Neuronal stem cell (in vitro differentiated cells): ENCODE measurements at regions not wholly inside any gene's neighbourhood (a gene's known extent, or its start where the extent isn't known, plus 50 kb on each side); places are given as distances from the start of the nearest gene placed in this dataset.
"Not testable (repeated sequence)": the region's sequence is repeated elsewhere in the genome, so short reads cannot be mapped to it uniquely, and the experiment has no call there.

Experiments used
- DNase-seq: peaks from one replicate; pipeline ENCODE4 v3.0.0-alpha.2; 2013; ENCODE audit warnings: low spot score
- H2AFZ ChIP-seq: one replicate; pipeline ENCODE4 v1.6.1; 2013; ENCODE audit warnings: mild to moderate bottlenecking, low read length, inconsistent platforms
- H2AK5ac ChIP-seq: 2 replicates; pipeline ENCODE4 v1.6.1; 2013; ENCODE audit warnings: low read depth, mild to moderate bottlenecking, inconsistent platforms, low read length, moderate library complexity, mixed read lengths
- H2BK120ac ChIP-seq: 2 replicates; pipeline ENCODE4 v1.6.1; 2013; ENCODE audit warnings: low read depth, mild to moderate bottlenecking, inconsistent platforms, low read length, moderate library complexity, mixed read lengths
- H2BK12ac ChIP-seq: one replicate; pipeline ENCODE4 v1.6.1; 2013; ENCODE audit warnings: low read length, inconsistent platforms
- H2BK15ac ChIP-seq: 2 replicates; pipeline ENCODE4 v1.6.1; 2013; ENCODE audit warnings: mild to moderate bottlenecking, low read length, inconsistent platforms, mixed read lengths
- H2BK5ac ChIP-seq: one replicate; pipeline ENCODE4 v1.6.1; 2013; ENCODE audit warnings: inconsistent platforms, mild to moderate bottlenecking, low read length, moderate library complexity
- H3K14ac ChIP-seq: one replicate; pipeline ENCODE4 v1.6.1; 2013; ENCODE audit warnings: low read length, inconsistent platforms
- H3K18ac ChIP-seq: 2 replicates; pipeline ENCODE4 v1.6.1; 2013; ENCODE audit warnings: low read length, inconsistent platforms
- H3K23ac ChIP-seq: 2 replicates; pipeline ENCODE4 v1.6.1; 2013; ENCODE audit warnings: low read depth, mild to moderate bottlenecking, mixed read lengths, low read length, inconsistent platforms; ENCODE audit not compliant: poor library complexity
- H3K27ac ChIP-seq: replicated peaks from 3 replicates; pipeline ENCODE4 v1.5.1; 2013; ENCODE audit warnings: low read length, inconsistent platforms
- H3K27me3 ChIP-seq, 3 experiments: 2 replicates each; pipeline ENCODE4 v1.6.1; 2013; ENCODE audit warnings: low read length in 3 of 3, mild to moderate bottlenecking in 2 of 3, inconsistent platforms in 1 of 3, low read depth in 1 of 3, mixed read lengths in 1 of 3, moderate library complexity in 1 of 3; ENCODE audit not compliant: control insufficient read depth in 3 of 3, insufficient read depth in 3 of 3
- H3K36me3 ChIP-seq, 2 donors: replicated peaks in 1 of 2; 2 replicates each; pipeline ENCODE4 v1.6.1; 2013; ENCODE audit warnings: low read length in 2 of 2; ENCODE audit not compliant: control insufficient read depth in 2 of 2, insufficient read depth in 2 of 2
- H3K4ac ChIP-seq: 2 replicates; pipeline ENCODE4 v1.6.1; 2013; ENCODE audit warnings: inconsistent platforms, mild to moderate bottlenecking, low read length, moderate library complexity
- H3K4me1 ChIP-seq, 2 donors: 1 replicate in 1 of 2; 2 replicates in 1 of 2; pipeline ENCODE4 v1.6.1; 2013; ENCODE audit warnings: low read length in 2 of 2, low read depth in 1 of 2; ENCODE audit not compliant: control insufficient read depth in 2 of 2, insufficient read depth in 1 of 2
- H3K4me2 ChIP-seq: one replicate; pipeline ENCODE4 v1.6.1; 2013; ENCODE audit warnings: mild to moderate bottlenecking, low read length, inconsistent platforms; ENCODE audit not compliant: insufficient read depth, poor library complexity, severe bottlenecking
- H3K4me3 ChIP-seq, 2 donors: 2 replicates each; pipeline ENCODE4 v1.5.1; 2013; ENCODE audit warnings: low read length in 2 of 2, mild to moderate bottlenecking in 2 of 2, inconsistent platforms in 1 of 2, moderate library complexity in 1 of 2
- H3K79me1 ChIP-seq: one replicate; pipeline ENCODE4 v1.6.1; 2013; ENCODE audit warnings: low read depth, mild to moderate bottlenecking, inconsistent platforms, low read length, moderate library complexity
- H3K9ac ChIP-seq: one replicate; pipeline ENCODE4 v1.6.1; 2013; ENCODE audit warnings: mild to moderate bottlenecking, low read depth, low read length, inconsistent platforms; ENCODE audit not compliant: poor library complexity
- H3K9me3 ChIP-seq, 2 donors: replicated peaks in 1 of 2; 2 replicates each; pipeline versions ENCODE3 to v1.6.1; 2013; ENCODE audit warnings: low read length in 2 of 2, mild to moderate bottlenecking in 2 of 2, inconsistent platforms in 1 of 2, low read depth in 1 of 2, mixed read lengths in 1 of 2, moderate library complexity in 1 of 2; ENCODE audit not compliant: control insufficient read depth in 2 of 2, insufficient read depth in 1 of 2
- H4K8ac ChIP-seq: one replicate; pipeline ENCODE4 v1.6.1; 2013; ENCODE audit warnings: low read depth, mild to moderate bottlenecking, inconsistent platforms, low read length, moderate library complexity
- H4K91ac ChIP-seq: one replicate; pipeline ENCODE4 v1.6.1; 2013; ENCODE audit warnings: low read length, low read depth, mild to moderate bottlenecking, inconsistent platforms; ENCODE audit not compliant: poor library complexity
- WGBS, 2 donors: extraction: QIAGEN DNeasy Blood & Tissue Kit; methylation state at CpG; one replicate each; pipeline ENCODE4 v1.1.7; 2013; ENCODE audit warnings: missing lambda C conversion rate in 2 of 2, mixed read lengths in 1 of 2; ENCODE audit not compliant: insufficient read length in 2 of 2, insufficient replicate concordance in 1 of 2; ENCODE audit errors: extremely low coverage in 2 of 2; 5-methylcytosine and 5-hydroxymethylcytosine counted together

- Histone ChIP-seq H3K23ac (no peak overlapping the region), H3K4me1 (no peaks in the 10 kb centered on the region), H4K8ac (no peak overlapping the region), H2BK15ac (no peak overlapping the region), H3K79me1 (no peaks in the 10 kb centered on the region), H3K18ac (no peak overlapping the region), H2AFZ (no peak overlapping the region), H2BK5ac (no peak overlapping the region), H3K4me2 (no peak overlapping the region), H3K4ac (no peak overlapping the region), H3K9me3 (peaks cover 5 to 11% of the 10 kb centered on the region in 2 donors), H3K9ac (no peak overlapping the region), H3K36me3 (no peaks in the 10 kb centered on the region), H4K91ac (no peak overlapping the region), H2BK12ac (no peak overlapping the region), H2AK5ac (no peak overlapping the region), H3K27ac (no peak overlapping the region), H3K27me3 (no peaks in the 10 kb centered on the region), H3K4me3 (no peak overlapping the region), H2BK120ac (no peak overlapping the region), H3K14ac (no peak overlapping the region)
- DNase-seq: no peak
Measured at GRCh38 chr14:106003351-106003750, 477.0 kb downstream of the TMEM121 start.

- not testable (repeated sequence) for H2BK120ac ChIP-seq, H3K4ac ChIP-seq, H3K36me3 ChIP-seq, H3K9me3 ChIP-seq, H3K27ac ChIP-seq, H3K23ac ChIP-seq, H2BK5ac ChIP-seq, H3K4me3 ChIP-seq, H3K27me3 ChIP-seq, H4K8ac ChIP-seq, H2AK5ac ChIP-seq, DNase-seq, H4K91ac ChIP-seq, H3K4me2 ChIP-seq, H3K14ac ChIP-seq, H3K79me1 ChIP-seq, H2BK12ac ChIP-seq, H3K18ac ChIP-seq, H3K9ac ChIP-seq, H2AFZ ChIP-seq, H3K4me1 ChIP-seq, H2BK15ac ChIP-seq
- no CpG with 5 or more reads among the region's 10 CpGs for WGBS, 2 donors
Measured at GRCh38 chr14:106004937-106005795, 478.8 kb downstream of the TMEM121 start.

DNA sequence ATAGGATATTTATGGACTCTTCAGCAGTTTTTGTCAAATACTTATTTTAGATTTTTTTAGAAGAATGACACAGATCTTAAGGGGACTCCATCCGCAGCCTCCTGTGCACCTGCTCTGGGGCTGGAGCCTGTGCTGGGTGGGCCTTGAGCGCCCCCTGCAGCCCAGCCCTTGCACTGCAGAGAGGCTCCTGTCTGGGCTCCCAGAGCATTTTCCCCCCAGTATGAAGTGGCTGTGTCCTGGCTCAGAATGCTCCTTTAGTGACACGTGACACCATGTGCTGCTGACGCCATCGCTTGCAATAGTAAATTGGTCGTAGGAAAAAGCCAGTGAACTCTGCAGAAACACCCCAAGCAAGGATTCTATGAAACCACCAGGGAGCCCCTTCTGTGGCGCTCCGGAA lies 479.7 kb downstream of the TMEM121 start:
- DNase-seq, H3K36me3 ChIP-seq, H2AK5ac ChIP-seq, H3K4me3 ChIP-seq, H3K27ac ChIP-seq, H4K8ac ChIP-seq, H2AFZ ChIP-seq, H2BK5ac ChIP-seq, H3K4me2 ChIP-seq, H3K14ac ChIP-seq, H3K9me3 ChIP-seq, H3K79me1 ChIP-seq, H3K27me3 ChIP-seq, H2BK15ac ChIP-seq, H3K4me1 ChIP-seq, H4K91ac ChIP-seq, H3K4ac ChIP-seq, H3K9ac ChIP-seq, H2BK12ac ChIP-seq, H2BK120ac ChIP-seq, H3K18ac ChIP-seq, H3K23ac ChIP-seq: not testable (repeated sequence)
- no CpG with 5 or more reads among the region's 8 CpGs for WGBS, 2 donors

DNA sequence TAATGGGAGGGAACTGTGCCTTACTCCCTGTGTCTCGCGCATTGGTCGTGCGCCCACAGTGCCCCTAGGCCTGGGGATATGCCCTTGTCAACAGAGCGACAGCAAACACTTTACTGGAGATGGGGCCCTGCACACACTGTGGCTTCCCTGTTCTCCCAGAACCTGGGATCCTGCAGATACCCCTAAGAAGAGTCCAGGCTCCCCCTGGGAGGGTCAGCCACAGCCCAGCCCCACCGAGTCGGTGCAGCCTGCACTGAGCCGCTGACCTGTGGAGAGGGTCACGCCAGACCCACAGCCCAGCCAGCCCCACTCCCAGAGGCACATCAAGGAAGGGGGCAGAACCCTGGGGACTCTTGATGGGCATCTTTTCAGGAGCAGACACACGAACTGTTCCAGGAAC lies 480.3 kb downstream of the TMEM121 start:
- not testable (repeated sequence) for H3K27me3 ChIP-seq, H2BK5ac ChIP-seq, H3K9me3 ChIP-seq, H3K4me3 ChIP-seq, H3K79me1 ChIP-seq, H2BK12ac ChIP-seq, H3K23ac ChIP-seq, H2BK15ac ChIP-seq, H2AFZ ChIP-seq, H3K27ac ChIP-seq, H3K4me1 ChIP-seq, H3K14ac ChIP-seq, H3K4ac ChIP-seq, H3K36me3 ChIP-seq, DNase-seq, H4K8ac ChIP-seq, H2AK5ac ChIP-seq, H4K91ac ChIP-seq, H3K9ac ChIP-seq, H3K4me2 ChIP-seq, H2BK120ac ChIP-seq, H3K18ac ChIP-seq
- no CpG with 5 or more reads among the region's 10 CpGs for WGBS, 2 donors
